HEK293T (cell line): ENCODE measurements at regions not wholly inside any gene's neighbourhood (a gene's known extent, or its start where the extent isn't known, plus 50 kb on each side); places are given as distances from the start of the nearest gene placed in this dataset.

Experiments
- ARNT ChIP-seq: fragments of 450-650 bp; IDR thresholded peaks from 2 replicates; pipeline ENCODE4 v1.6.1; 2017; ENCODE audit warnings: mild to moderate bottlenecking
- FOXK2 ChIP-seq: fragments of 450-650 bp; IDR thresholded peaks from 2 replicates; pipeline ENCODE4 v1.6.1; 2016; ENCODE audit warnings: mild to moderate bottlenecking

- no peak for TF ChIP-seq FOXK2
- TF ChIP-seq ARNT: no peak
These were observed 149.8 kb upstream of the LARGE1 start for GRCh38 chr22:34070051-34070450.
